Fibroblast of skin of right biceps (primary cell): ENCODE measurements at regions not wholly inside any gene's neighbourhood (a gene's known extent, or its start where the extent isn't known, plus 50 kb on each side); places are given as distances from the start of the nearest gene placed in this dataset.
A peak's percentile ranks its signal among the peaks of the same experiment; 100 is the strongest.
"Not testable (repeated sequence)": the region's sequence is repeated elsewhere in the genome, so short reads cannot be mapped to it uniquely, and the experiment has no call there.

Experiments
- DNase-seq: peaks from one replicate; pipeline ENCODE4 v3.0.0-alpha.2; 2013

DNA sequence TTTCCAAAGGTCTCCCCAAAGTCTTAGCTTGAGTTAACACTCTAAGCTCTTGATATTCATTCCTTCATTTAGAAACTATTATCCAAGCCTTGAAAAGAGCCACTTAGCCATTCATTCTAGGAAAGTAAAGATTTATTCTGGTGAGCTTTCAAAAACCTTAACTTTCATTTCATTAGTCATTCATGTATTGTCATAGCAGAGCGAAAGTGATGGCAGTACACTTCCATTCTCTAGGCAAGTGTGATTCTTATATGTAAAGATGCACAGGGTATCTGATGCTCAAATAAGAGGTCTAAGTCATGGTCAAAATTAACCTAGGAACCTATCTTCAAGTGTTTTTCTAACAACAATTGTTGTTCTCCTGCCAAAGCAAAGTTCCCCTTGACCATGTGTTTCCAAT, 553.0 kb upstream of the FANCL start:
- DNase-seq: no peak

DNA sequence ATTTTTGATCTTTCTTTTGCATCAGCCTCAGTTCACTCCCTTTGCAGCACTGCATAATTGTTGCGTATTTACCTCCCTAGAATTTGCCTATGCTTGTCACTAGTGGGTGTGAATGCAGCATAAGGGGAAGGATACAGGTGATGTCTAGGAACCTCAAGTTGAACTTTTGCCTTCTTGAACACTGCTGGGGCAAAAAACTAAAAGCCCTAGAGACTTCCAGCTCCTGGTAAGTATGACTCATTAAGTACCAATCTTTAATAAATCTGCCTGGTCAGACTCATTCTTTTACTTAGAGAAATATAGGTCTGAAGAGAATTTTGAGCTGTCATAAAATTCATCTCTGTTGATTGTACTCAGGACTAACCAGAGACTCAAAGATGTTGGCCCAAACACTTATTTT, 547.3 kb upstream of the FANCL start:
- DNase-seq: peak; percentile 10

DNA sequence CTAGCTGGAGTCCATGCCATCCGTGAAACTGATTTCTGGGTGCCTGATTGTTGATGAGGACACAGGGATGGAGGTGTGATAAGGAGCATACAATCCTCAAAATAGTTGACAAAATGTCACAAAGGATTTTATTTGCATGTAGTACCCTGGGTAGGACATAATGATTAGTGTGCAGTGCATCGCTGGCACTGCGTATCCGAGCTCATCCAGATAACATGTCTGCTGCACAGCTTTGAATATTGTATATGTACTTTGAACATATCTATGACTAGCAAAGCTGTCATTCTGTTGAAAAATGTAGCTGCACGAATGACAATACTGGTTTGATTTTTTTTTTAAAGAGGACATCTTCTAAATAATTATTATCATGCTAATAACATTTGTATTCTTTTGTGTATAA, 529.7 kb upstream of the FANCL start:
- no peak for DNase-seq

DNA sequence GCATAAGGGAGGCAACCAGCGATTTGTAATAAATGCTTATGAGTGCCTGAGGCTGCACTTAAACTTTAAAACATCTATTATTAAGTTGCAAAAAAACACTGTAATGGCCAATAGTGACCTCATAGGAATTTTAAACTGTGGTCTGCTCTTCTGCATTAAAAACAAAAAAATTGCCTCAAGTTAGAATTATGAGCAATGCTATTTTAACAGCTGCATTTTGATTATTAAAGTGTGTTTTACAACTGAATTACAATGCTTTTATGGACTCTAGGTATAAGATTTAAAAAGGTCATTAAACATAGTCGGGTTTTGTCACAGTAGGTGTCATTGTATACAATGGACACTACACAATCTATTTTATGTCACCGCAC, 528.7 kb upstream of the FANCL start:
- no peak for DNase-seq

DNA sequence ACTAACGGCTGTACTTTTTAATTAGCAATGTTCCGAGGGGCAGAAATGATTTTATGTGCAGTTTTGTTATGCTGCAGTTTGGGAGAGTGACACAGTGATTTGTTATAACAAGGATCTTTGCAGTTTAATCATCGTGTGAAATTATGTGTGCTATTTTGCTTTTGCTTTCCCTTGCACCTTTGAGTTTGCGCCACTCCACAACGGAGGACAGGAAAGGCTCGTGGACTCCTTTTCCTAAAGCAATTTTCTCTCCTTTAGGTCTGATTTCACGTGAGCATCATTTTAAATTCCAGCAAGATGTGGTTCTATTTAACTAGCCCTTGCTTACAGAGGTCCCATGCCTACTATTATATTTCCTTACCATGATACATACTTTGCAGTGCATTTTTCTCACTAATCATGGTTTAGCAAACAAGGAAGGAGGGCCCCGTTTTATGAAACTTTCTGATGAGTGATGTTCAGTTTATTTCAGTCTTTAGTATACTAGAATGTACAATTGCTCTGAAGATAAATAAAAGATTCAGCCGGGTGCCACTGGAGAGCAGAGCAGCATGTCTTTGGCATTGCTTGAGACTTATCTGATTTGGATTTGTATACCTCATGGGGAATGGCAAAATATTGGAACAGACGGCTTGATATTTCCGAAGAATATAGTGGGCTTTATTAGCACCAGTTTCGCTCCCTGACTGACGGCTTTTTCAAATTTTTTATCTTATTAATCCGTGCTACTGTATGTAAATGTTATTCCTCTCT, 528.2 kb upstream of the FANCL start:
- DNase-seq: no peak

DNA sequence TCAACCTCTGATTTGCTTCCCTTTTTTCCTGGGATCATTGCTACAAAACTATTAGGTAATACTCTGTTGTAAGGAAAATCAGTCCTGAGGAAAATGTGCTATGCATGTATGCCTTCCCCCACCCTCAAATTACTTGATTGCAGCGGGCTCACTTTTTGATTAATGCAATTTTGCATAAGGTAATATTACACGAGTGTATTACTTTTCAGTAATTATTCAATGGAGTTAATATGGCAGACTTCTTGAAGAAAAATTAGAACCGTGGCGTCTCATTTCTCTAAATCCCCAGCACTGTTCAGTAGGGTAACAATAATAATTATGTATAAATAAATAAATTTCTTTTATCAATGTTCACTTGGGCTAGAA, 527.6 kb upstream of the FANCL start:
- no peak for DNase-seq

DNA sequence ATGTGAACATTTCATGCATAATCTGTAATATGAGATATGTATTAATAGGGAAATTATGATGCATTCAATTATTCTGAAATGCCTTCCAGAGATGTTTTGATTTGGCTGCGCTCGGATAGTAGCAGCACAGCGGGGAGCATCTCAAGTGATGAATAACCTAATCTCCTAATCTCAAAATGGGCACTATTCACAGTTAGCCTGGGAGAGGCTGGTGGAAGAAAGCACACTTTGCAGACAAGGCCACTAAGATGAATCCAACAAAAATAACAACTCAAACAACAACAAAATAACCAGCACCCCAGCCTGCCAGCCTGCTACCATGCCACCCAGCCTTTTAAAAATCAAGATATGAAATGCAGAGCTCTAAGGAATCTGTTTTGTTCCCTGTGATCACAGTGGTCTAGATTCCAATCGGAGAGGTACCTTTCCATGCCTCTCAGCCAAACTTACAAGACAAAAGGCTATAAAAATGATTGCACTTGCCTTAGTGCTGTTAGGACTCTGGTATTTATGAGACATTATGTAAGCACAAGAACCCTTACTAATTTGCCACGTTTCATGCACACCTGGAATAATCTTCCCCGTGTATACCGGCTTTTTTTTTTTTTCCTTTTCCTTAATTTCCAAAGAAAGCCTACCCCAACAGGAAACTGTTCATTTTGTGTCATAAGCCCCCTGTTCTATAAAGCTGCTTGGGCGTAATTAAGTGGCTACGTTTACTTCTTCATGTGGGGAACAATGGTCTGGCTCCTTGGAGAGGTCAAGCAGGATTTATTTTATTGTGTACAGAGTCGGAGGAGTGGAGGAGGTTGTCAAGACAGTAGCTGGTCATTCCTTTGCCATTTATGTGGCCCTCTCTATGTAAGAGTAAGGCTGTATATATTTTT, 526.9 kb upstream of the FANCL start:
- DNase-seq: no peak

DNA sequence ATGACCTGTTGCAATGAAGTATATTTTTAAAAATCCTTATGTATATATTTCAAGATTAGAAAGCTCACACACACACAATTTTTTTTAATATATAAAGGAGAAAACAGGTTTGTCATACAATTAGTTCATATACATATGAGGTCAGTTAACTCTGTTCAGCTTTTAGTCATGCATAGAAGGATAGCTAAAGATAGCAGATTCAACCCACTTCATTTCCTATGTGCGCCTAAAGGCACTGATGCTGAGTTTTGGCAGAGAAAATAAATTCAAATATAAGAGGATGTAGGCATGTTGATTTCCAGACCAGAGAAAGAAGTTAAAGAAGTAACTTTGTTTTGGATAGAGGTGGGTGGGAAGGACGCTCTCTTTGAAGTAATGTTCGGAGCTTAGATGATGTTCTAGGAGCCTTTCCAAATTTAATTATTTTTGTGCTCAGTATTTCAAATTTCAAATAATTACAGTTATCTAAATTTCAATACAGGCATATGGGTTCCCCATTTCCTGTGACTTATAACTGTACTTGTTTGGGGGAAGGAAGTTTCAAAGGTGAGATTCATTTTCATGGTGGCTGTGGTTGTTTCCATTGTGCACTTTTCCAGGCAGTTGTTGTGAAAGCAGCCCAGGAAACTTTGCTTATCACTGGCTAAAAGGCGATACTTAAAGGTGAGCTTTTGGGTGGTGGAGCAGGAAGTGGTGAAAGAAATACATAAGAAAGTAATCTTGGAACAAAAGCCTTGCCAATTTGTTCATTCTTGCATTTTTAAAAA, 523.4 kb upstream of the FANCL start:
- DNase-seq: no peak

DNA sequence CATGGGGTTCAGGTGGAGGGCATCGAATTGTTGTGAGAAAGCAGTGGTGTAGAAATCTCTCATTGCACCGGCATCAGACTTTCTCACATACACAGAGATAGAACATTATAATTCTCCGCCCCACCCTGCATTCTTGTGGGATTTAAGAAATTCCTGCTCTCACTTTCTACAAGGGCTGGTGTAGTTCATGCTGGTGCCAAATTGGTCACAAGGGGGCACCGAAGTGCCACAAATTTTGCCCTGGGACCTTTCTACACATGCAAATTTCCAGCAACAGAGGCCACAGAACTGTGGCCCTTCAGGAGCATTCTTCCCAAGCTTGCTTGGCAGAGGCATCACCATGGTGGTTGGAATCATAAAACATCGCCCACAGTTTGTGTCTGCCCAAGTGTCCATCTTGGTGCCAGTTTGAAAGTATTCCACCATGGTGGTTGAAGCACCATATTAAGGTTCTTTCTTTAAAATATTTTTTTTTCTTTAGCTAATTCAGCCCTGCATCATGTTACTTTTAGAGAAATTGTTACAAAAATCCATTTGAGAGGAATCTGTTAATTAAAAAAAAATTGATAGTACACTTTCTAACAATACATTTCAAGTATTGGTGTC, 521.2 kb upstream of the FANCL start:
- peak; percentile 78 for DNase-seq

DNA sequence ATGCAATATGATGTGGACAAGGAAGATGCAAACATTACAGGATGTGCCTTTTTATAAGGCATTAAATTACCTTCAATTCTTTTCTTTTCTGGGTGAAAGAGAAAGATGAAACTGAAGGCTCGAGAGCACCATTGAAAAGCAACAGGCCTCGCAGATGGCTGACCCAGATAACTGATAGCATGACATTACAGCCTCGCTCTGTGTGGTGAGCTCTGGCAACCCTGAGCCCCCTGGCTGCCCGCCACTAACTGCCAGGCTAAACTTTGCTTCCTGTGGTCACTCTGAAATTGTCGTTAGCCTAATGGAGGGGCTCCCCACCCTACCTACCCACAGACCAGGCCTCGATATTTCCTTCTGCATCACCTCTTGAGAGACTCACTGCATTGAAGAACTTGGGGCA, 516.8 kb upstream of the FANCL start:
- no peak for DNase-seq

DNA sequence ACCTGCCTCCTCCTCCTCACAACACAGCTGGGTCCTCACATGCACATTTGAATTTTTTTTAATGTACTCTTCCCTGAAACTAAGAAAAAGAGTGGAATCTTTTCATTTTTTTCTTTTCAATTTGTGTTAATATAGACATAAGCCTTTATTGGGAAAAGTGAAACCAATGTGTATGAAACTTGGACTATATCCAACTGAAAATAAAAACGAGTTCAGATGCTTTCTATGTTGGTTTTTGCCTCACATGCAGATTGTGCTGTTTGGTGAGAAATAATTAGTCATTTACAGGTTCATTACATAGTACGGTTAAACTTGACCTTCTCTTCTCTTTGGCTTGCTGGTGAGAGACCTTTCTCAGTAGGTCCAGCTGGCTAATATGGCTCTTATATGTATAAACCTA, 515.2 kb upstream of the FANCL start:
- DNase-seq: no peak

DNA sequence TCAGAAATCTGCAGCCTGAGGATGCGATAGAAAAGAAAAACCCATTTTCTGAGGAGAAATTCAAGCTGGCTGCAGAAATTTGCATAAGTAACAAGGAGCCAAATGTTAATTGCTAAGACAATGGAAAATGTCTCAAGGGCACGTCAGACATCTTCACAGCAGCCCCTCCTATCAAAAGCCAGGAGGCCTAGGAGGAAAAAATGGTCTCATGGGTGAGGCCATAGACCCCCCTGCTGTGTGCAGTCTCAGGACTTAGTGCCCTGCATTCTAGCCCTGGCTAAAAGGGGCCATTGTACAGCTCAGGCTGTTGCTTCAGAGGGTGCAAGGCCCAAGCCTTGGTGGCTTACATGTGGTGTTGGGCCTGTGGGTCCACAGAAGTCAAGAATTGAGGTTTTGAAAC, 511.4 kb upstream of the FANCL start:
- DNase-seq: not testable (repeated sequence)

DNA sequence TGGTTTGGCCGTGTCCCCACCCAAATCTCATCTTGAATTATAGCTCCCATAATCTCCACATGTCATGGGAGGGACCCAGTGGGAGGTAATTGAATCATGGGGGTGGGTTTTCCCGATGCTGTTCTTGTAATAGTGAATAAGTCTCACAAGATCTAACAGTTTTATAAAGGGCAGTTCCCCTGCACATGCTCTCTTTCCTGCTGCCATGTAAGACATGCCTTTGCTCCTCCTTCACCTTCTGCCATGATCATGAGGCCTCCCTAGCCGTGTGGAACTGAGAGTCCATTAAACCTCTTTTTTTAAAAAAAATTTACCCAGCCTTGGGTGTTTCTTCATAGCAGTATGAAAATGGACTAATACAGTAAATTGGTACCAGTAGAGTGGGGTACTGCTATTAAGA, 510.6 kb upstream of the FANCL start:
- DNase-seq: not testable (repeated sequence)

DNA sequence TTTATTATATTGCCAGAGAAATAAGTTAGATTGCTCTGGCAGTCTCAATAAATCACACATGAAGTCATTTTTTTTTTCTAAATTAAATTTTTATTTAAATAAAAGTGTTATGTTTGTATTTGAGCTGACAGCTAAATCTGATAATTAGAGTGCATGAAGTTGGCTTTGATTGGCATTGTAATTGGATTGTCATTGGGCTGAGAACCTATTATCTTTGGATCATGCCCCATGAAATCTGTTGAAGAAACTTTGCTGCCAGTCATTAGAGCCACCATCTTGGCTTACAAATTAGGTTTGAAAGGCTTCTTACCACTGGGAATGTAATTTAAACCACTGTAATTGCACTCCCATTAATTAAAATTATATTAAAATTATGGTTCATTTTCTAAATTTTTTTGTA, 507.9 kb upstream of the FANCL start:
- no peak for DNase-seq

DNA sequence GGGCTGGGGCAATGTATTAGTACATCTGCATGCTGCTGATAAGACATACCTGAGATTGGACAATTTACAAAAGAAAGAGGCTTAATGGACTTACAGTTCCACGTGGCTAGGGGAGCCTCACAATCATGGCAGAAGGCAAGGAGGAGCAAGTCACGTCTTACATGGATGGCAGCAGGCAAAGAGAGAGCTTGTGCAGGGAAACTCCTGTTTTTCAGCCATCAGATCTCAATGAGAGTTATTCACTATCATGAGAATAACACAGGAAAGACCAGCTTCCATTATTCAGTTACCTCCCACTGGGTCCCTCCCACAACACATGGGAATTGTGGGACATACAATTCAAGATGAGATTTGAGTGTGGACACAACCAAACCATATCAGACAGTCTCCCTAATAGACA, 504.2 kb upstream of the FANCL start:
- DNase-seq: not testable (repeated sequence)

DNA sequence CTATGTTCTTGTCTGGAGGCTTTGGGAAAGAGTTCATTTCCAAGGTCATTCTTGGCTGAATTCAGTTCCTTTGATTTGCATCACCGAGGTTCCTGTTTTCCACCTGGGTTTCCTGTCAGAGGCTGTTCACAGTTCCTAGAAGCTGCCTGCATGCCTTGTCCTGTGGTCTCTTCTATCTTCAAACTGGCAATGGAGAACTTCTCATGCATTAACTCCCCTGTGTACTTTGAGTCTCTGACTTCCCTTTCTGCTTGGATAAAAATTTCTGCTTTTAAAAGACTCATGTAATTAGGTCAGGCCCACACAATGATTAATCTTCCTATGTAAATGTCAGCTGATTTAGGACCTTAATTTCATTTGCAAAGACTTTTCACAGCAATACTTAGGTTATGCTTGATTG, 499.3 kb upstream of the FANCL start:
- no peak for DNase-seq

DNA sequence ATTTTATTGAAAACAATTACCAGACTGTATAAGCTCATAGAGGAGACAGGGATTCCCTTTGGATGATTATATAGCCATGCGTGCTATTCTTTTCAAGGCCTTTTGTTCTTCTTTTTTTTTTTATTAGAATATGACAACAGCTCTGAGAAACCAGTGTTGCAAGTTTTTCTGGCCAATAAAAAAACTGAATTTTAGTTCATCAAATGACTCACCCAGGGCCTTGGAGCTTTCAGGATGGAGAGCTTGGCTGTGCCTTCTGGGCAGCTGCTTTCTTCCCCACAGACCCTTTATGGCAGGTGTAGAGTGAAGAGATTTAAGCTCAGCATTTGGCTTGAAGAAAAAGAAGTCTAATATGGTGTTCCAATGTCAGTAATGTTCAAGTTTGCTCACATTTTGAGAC, 497.9 kb upstream of the FANCL start:
- DNase-seq: no peak

DNA sequence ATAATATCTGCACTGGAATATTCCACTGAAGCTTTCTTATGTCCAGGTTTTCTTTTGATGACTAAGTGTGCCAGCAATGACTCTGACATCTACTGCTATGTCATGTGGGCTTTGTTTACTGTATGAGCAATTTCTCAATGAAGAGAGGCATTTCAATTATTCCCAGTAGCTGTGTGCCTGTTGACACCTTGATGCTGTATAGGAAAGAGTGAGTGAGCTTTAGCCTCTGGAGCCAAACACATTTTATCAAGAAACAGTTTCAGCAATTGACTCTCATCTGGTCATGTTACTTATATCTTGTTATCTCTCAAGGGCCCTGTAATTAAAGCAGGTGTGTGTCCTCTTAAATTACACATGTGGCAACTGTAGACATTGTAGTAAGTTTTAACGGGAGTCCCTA, 493.2 kb upstream of the FANCL start:
- peak; percentile 21 for DNase-seq

DNA sequence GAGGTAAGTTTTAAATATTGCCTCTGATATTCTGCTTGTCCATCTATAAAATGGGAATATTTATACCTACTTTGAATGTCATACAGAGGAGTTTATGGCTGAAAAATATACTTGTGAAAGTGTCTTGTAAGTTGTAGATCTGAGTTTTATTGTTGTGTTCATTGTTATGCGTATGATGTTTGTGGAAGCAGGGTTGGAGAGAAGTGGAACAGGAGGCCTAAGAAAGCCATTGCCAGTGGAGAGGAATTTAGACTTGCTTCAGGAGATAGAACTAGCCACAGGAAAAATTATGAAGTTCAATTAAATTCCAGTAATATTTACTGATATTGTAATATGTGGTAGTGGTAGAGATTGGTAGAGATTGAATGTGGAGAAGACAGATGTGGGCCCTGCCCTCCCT, 491.9 kb upstream of the FANCL start:
- DNase-seq: no peak

DNA sequence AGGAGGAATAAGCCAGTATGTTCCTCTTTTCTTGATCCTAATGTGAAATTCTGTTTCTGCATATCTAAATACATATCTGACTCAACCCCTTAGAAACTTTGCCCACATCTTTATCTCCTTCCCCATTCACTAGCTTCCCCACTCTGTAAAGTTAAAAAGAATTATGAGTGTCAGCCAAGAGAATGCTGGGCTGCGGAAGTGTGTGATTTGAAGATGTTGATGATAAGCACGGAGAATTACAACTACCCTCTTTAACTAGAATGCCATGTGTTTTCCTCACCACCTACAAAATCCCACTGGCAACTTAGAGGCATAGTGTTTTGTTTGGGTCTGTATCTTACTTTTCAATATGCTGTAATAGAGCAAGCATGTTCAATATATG, 490.4 kb upstream of the FANCL start:
- no peak for DNase-seq

DNA sequence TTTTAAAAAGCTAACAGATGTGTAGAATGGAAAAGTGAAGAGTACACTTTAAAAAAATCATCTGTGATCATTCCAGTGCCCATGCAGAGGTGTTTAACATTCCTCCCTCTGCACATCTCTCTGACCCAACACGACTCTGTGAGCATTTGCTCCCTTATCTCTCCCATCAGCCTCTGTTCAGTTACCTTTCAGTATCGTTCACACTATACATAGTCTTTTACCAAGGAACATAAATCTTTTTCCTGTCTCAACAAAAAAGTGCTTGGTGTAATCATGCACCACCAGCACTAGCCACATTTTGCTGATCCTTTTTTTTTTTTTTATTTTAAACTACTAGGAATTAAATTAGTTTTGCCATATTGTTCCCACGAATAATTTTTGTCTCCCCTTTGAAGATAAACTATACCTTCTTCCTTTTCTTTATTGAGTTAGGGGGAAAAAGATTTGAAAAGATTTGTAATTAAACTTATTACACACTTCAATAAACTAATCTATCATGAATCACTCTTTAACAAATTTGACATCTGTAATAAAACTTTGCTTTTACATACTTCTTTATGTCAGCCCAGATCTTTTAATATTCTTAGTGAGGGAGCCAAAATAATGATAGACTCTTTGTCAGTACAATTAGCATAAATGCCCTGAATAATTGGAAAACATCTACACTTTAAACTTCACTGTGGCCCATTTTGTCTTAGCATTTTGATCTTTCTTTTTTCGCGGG, 489.8 kb upstream of the FANCL start:
- no peak for DNase-seq

DNA sequence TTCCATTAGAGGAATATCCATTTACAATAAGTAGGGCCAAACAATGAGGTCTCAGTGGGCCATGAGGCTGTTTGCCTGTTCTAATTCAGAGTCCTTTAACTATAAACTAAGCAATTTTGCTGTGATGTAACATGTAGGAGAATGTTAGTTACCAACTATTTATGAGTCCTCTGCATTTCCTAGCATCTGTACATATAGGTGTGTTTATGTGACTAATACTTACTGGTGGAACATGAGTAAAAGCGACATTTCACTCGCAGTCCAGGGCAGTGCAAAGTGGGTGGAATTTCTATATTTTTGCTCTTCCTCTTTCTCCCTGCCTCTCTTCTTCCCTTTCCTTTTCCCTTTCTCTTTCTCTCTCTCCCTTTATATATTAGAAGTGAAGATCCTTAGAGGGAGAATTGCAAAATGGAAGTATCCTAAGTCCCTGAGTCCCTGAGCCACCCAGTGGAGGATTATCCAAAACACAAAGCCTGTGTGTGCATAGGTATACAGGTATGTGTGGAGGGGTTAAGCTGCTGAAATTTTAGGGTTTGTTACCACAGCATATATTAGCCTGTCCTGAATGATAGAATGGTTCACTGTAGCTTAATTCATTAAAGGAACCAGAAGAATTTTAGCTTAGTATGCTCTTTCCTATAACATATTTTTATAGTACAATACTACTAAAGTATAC, 487.0 kb upstream of the FANCL start:
- no peak for DNase-seq
